T-helper 1 cell treated with Interleukin-12 subunit alpha and Interleukin-12 subunit beta and Interleukin-4 antibody, amounts not matched to agents 30 μg/mL and 1 μg/mL, for 36 hours (primary cell): ENCODE measurements at regions not wholly inside any gene's neighbourhood (a gene's known extent, or its start where the extent isn't known, plus 50 kb on each side); places are given as distances from the start of the nearest gene placed in this dataset.
"Not testable (repeated sequence)": the region's sequence is repeated elsewhere in the genome, so short reads cannot be mapped to it uniquely, and the experiment has no call there.

ENCODE experiments used
- H3K27ac Mint-ChIP-seq: one replicate; pipeline ENCODE4 v1.8.0; 2021; ENCODE audit warnings: mild to moderate bottlenecking, mixed read lengths
- H3K27me3 Mint-ChIP-seq: one replicate; pipeline ENCODE4 v1.8.0; 2021; ENCODE audit warnings: low read depth, mixed read lengths
- H3K36me3 Mint-ChIP-seq: one replicate; pipeline ENCODE4 v1.8.0; 2021; ENCODE audit warnings: low read depth, mixed read lengths
- H3K4me1 Mint-ChIP-seq: one replicate; pipeline ENCODE4 v1.8.0; 2021; ENCODE audit warnings: low read depth, mixed read lengths
- H3K4me3 Mint-ChIP-seq: one replicate; pipeline ENCODE4 v1.8.0; 2021; ENCODE audit warnings: mild to moderate bottlenecking, moderate library complexity, mixed read lengths
- H3K9me3 Mint-ChIP-seq: one replicate; pipeline ENCODE4 v1.8.0; 2021; ENCODE audit warnings: mixed read lengths

- H3K4me3 Mint-ChIP-seq, result peak overlapping the region; percentile 17
- peaks cover 43% of the 10 kb centered on the region for H3K27me3 Mint-ChIP-seq
Observed at GRCh38 chr1:112855152-112855828, 100.7 kb downstream of the SLC16A1 start.

GRCh38 chr1:112854368-112854984 lies 101.5 kb downstream of the SLC16A1 start:
- peaks cover 51% of the 10 kb centered on the region for H3K27me3 Mint-ChIP-seq
- H3K27ac Mint-ChIP-seq, H3K4me3 Mint-ChIP-seq: not testable (repeated sequence)

More at GRCh38 chr1:112855152-112855828, 100.7 kb downstream of the SLC16A1 start:
- Mint-ChIP-seq H3K27ac (no peak overlapping the region), H3K9me3 (no peaks in the 10 kb centered on the region), H3K4me1 (peaks cover 3% of the 10 kb centered on the region), H3K36me3 (no peaks in the 10 kb centered on the region)

GRCh38 chr1:112853915-112854314 lies 102.1 kb downstream of the SLC16A1 start:
- H3K4me1 Mint-ChIP-seq, H3K27ac Mint-ChIP-seq, H3K36me3 Mint-ChIP-seq, H3K9me3 Mint-ChIP-seq, H3K4me3 Mint-ChIP-seq: not testable (repeated sequence)
- peaks cover 57% of the 10 kb centered on the region for H3K27me3 Mint-ChIP-seq

More at GRCh38 chr1:112854368-112854984, 101.5 kb downstream of the SLC16A1 start:
- not testable (repeated sequence) for H3K9me3 Mint-ChIP-seq, H3K4me1 Mint-ChIP-seq, H3K36me3 Mint-ChIP-seq

GRCh38 chr1:112852934-112853333 lies 103.1 kb downstream of the SLC16A1 start:
- no peaks in the 10 kb centered on the region for H3K9me3 Mint-ChIP-seq
- no peak overlapping the region for H3K27ac Mint-ChIP-seq
- peaks cover 3% of the 10 kb centered on the region for H3K4me1 Mint-ChIP-seq
- peaks cover 65% of the 10 kb centered on the region for H3K27me3 Mint-ChIP-seq
- no peak overlapping the region for H3K4me3 Mint-ChIP-seq
- H3K36me3 Mint-ChIP-seq, result no peaks in the 10 kb centered on the region

- Mint-ChIP-seq H3K27me3 (peaks cover 65% of the 10 kb centered on the region), H3K4me1 (peaks cover 3% of the 10 kb centered on the region), H3K36me3 (no peaks in the 10 kb centered on the region), H3K9me3 (no peaks in the 10 kb centered on the region), H3K27ac (no peak overlapping the region), H3K4me3 (no peak overlapping the region)
Observed at GRCh38 chr1:112852276-112852675, 103.7 kb downstream of the SLC16A1 start.

- Mint-ChIP-seq H3K27ac (no peak overlapping the region), H3K36me3 (no peaks in the 10 kb centered on the region), H3K4me1 (peaks cover under 1% of the 10 kb centered on the region), H3K4me3 (no peak overlapping the region), H3K9me3 (no peaks in the 10 kb centered on the region), H3K27me3 (peaks cover 67% of the 10 kb centered on the region)
Observed at GRCh38 chr1:112850034-112850757, 105.8 kb downstream of the SLC16A1 start.

- Mint-ChIP-seq H3K27ac (no peak overlapping the region), H3K4me3 (no peak overlapping the region), H3K4me1 (no peaks in the 10 kb centered on the region), H3K27me3 (peaks cover 63% of the 10 kb centered on the region), H3K36me3 (no peaks in the 10 kb centered on the region), H3K9me3 (no peaks in the 10 kb centered on the region)
Observed at GRCh38 chr1:112849425-112850033, 106.5 kb downstream of the SLC16A1 start.

- no peaks in the 10 kb centered on the region for H3K9me3 Mint-ChIP-seq
- peaks cover 19% of the 10 kb centered on the region for H3K4me1 Mint-ChIP-seq
- H3K27me3 Mint-ChIP-seq, result peaks cover 32% of the 10 kb centered on the region
- H3K27ac Mint-ChIP-seq, result no peak overlapping the region
- H3K36me3 Mint-ChIP-seq, result no peaks in the 10 kb centered on the region
- H3K4me3 Mint-ChIP-seq, result no peak overlapping the region
Observed at GRCh38 chr1:112841825-112842224, 114.2 kb downstream of the SLC16A1 start.

GRCh38 chr1:112840631-112841624 lies 115.1 kb downstream of the SLC16A1 start:
- peak overlapping the region; percentile 42 for H3K4me3 Mint-ChIP-seq
- no peaks in the 10 kb centered on the region for H3K36me3 Mint-ChIP-seq
- H3K4me1 Mint-ChIP-seq, result peaks cover 19% of the 10 kb centered on the region
- peak overlapping the region; percentile 10 for H3K27ac Mint-ChIP-seq
- peaks cover 34% of the 10 kb centered on the region for H3K27me3 Mint-ChIP-seq
- H3K9me3 Mint-ChIP-seq, result no peaks in the 10 kb centered on the region

- H3K4me1 Mint-ChIP-seq, result peaks cover 13% of the 10 kb centered on the region
- H3K4me3 Mint-ChIP-seq, result no peak overlapping the region
- H3K27me3 Mint-ChIP-seq, result peaks cover 31% of the 10 kb centered on the region
- H3K36me3 Mint-ChIP-seq, result no peaks in the 10 kb centered on the region
- H3K27ac Mint-ChIP-seq, result no peak overlapping the region
- H3K9me3 Mint-ChIP-seq, result no peaks in the 10 kb centered on the region
Observed at GRCh38 chr1:112836642-112837041, 119.4 kb downstream of the SLC16A1 start.

GRCh38 chr1:112833806-112834205 lies 118.7 kb upstream of the PPM1J start:
- H3K27ac Mint-ChIP-seq, result no peak overlapping the region
- no peak overlapping the region for H3K4me3 Mint-ChIP-seq
- H3K27me3 Mint-ChIP-seq, result peaks cover 21% of the 10 kb centered on the region
- H3K4me1 Mint-ChIP-seq, result no peaks in the 10 kb centered on the region
- H3K36me3 Mint-ChIP-seq, result no peaks in the 10 kb centered on the region
- H3K9me3 Mint-ChIP-seq, result no peaks in the 10 kb centered on the region

- H3K4me1 Mint-ChIP-seq, H3K36me3 Mint-ChIP-seq, H3K27ac Mint-ChIP-seq, H3K9me3 Mint-ChIP-seq, H3K4me3 Mint-ChIP-seq: not testable (repeated sequence)
- H3K27me3 Mint-ChIP-seq, result peaks cover 21% of the 10 kb centered on the region
Observed at GRCh38 chr1:112832259-112832658, 117.1 kb upstream of the PPM1J start.

GRCh38 chr1:112829691-112830090 lies 114.6 kb upstream of the PPM1J start:
- not testable (repeated sequence) for H3K36me3 Mint-ChIP-seq, H3K4me3 Mint-ChIP-seq, H3K4me1 Mint-ChIP-seq, H3K27ac Mint-ChIP-seq, H3K9me3 Mint-ChIP-seq
- peaks cover 21% of the 10 kb centered on the region for H3K27me3 Mint-ChIP-seq

GRCh38 chr1:112828716-112829115 lies 113.6 kb upstream of the PPM1J start:
- Mint-ChIP-seq H3K27ac (no peak overlapping the region), H3K9me3 (no peaks in the 10 kb centered on the region), H3K4me3 (no peak overlapping the region), H3K36me3 (no peaks in the 10 kb centered on the region), H3K4me1 (peaks cover 5% of the 10 kb centered on the region), H3K27me3 (peaks cover 30% of the 10 kb centered on the region)
